PFSK-1 (cell line): ENCODE measurements at regions not wholly inside any gene's neighbourhood (a gene's known extent, or its start where the extent isn't known, plus 50 kb on each side); places are given as distances from the start of the nearest gene placed in this dataset.

Experiments
- POLR2AphosphoS5 ChIP-seq: IDR thresholded peaks from 2 replicates; pipeline ENCODE4 v1.6.1; 2012; ENCODE audit warnings: low read depth, mild to moderate bottlenecking, control low read depth, low read length, moderate library complexity
- SIN3A ChIP-seq: IDR thresholded peaks from 2 replicates; pipeline ENCODE4 v1.6.1; 2012; ENCODE audit warnings: mild to moderate bottlenecking, low read length, moderate library complexity, borderline replicate concordance; ENCODE audit not compliant: insufficient read depth
- TAF1 ChIP-seq: IDR thresholded peaks from 2 replicates; pipeline ENCODE4 v1.6.1; 2012; ENCODE audit warnings: low read length, control low read depth, borderline replicate concordance; ENCODE audit not compliant: insufficient read depth

GRCh38 chr5:103472830-103473229 lies 89.8 kb downstream of the NUDT12 start:
- no peak for TF ChIP-seq SIN3A
- TF ChIP-seq TAF1 = no peak
- no peak for TF ChIP-seq POLR2AphosphoS5
